ENCODE measurements at regions not wholly inside any gene's neighbourhood (a gene's known extent, or its start where the extent isn't known, plus 50 kb on each side); places are given as distances from the start of the nearest gene placed in this dataset.

DNA sequence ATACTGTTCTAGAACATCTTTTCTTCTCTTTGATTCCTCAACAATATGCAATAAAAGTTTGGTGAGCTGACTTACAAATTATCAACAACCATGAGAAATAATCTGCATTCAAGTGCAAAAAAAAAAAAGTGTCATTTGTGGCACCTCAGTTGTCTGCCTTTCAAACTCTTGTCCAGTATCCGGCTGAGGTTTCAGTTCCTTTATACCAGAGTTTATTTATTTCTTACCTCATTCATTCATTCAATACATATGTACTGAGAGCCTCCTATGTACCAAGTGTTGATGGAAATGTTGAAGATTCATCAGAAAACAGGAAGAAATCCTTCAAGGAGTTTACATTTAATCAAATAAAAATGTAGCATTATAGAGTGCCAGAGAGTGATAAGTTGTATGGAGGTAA lies 484.1 kb downstream of the RMST start:
- TF ChIP-seq CTCF (IDR thresholded peaks at IDR 0.05) (no peak), POLR2A (IDR thresholded peaks at IDR 0.05) (no peak)

All from adrenal gland (tissue), 5 donors.